Gastrocnemius medialis (tissue), 4 donors: ENCODE measurements at regions not wholly inside any gene's neighbourhood (a gene's known extent, or its start where the extent isn't known, plus 50 kb on each side); places are given as distances from the start of the nearest gene placed in this dataset.

ENCODE experiments used
- CTCF ChIP-seq, 5 experiments: fragments of 450-650 bp in 3 of 5; fragments of 200-600 bp in 2 of 5; sonication (generic) in 2 of 5; IDR thresholded peaks in 4 of 5; conservative IDR thresholded peaks in 1 of 5; 1 replicate in 4 of 5; 2 replicates in 1 of 5; pipeline ENCODE4 v1.5.1; 2016 to 2019; ENCODE audit warnings: antibody characterized with exemption in 5 of 5, mild to moderate bottlenecking in 3 of 5, moderate library complexity in 3 of 5
- POLR2A ChIP-seq, 2 donors: fragments of 450-650 bp; IDR thresholded peaks; one replicate each; pipeline ENCODE4 v1.6.1; 2017; ENCODE audit warnings: antibody characterized with exemption in 2 of 2, mild to moderate bottlenecking in 2 of 2, moderate library complexity in 2 of 2

DNA sequence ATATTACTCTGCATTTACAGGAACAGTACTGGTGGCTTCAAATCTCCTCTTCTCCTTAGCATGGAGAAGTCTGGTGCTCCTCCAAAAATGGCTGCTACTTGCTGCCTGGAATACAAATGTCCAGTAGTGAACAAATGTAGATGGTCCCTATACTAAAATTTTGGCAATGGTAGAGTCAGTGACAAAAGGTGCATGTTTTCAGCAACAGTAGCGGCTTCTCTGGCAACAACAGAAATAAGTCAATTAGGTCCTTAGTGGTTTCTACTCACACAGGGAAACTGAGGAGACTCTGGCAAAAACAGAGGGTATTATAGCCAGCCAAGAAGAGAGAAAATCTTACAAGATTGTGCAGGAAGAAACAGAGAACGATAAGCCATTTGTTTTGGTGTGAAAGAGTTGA lies 1368.4 kb upstream of the ADGRL3 start:
- TF ChIP-seq CTCF (IDR thresholded peaks at IDR 0.05 in 4 of 5, conservative IDR thresholded peaks at IDR 0.05 in 1 of 5) (no peak), POLR2A (IDR thresholded peaks at IDR 0.05) (no peak)
